ENCODE measurements at regions not wholly inside any gene's neighbourhood (a gene's known extent, or its start where the extent isn't known, plus 50 kb on each side); places are given as distances from the start of the nearest gene placed in this dataset.
"Not testable (repeated sequence)": the region's sequence is repeated elsewhere in the genome, so short reads cannot be mapped to it uniquely, and the experiment has no call there.

DNA sequence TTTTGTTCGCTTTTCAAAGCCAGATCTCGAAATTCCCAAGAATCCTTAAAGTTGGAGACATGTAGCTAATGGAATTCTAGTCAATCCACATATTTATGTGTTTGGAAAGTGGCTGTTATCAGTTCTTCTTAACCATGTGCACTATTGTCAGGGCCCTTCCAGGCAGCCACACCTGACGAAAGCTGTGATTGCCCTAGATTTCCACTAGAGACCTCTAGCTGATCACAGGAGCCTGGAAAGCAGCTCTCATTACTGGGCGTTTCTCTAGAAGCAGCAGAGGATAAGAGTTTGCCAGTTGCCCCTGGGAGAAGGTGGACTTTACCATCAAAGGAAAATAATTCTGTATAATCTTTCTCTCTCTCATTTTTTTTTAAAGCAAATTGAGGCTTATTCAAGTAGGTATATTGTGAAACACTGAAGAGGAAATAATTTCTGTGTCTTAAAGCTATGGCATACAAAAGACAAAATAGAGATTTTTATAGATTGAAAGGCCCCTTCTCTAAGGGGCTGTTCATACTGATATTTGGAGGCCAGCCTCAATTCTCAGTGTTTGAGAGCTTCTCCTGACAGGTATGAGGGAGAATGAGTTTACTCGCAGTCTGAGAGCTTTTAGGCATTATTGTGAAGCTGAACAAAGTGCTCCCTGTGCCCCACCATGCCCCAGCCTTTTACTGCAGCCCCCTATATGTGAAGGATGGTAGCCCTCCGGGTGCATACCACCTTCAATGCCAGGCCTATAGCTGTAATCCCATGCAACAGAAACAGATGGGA is 405.4 kb upstream of the ACTBL2 start:
- Histone ChIP-seq H3K36me3 (no peaks in the 10 kb centered on the region), H3K9me3 (no peaks in the 10 kb centered on the region), H3K9ac (no peak overlapping the region), H4K20me1 (no peaks in the 10 kb centered on the region), H3K4me3 (no peak overlapping the region), H3K27ac (no peak overlapping the region), H3K4me2 (no peak overlapping the region), H3K27me3 (no peaks in the 10 kb centered on the region), H3K4me1 (no peaks in the 10 kb centered on the region)
- TF ChIP-seq Cebpa-rat (IDR thresholded peaks at IDR 0.05) = no peak

DNA sequence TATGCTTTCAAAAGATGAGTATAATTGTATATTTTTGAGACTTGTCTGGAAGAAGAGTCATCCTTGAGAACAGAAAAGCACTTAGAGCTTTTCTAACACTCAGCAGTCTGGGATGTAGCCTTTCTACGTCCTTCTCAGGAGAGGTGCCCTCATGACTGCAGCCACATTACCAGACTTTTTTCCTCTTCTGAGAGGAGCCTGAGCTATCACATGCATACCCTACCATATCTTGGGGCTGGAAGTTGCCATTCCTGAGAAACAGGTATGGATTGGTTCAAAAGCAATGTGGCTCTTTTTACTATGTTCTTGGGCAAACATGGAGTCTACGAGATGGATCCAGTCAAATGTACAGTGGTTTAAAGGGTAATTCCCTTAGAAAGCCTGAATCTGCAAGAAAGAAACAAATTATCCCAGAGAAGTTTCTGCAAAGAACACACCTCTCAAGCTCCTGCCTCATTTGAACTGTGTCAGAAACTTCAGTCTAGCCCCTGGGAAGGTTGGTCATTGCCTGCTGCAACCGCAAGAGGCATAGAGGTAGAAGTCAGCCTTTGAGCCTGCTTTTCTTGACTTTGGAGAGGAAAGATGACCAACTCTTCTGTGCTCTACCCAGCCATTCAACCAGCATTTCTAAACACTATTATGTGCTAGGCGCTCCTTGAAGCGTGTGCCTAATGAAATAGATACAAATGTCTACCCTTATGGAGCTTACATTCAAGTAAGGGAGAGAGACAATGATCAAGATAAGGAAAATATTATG is 401.9 kb upstream of the ACTBL2 start:
- no peaks in the 10 kb centered on the region for H3K4me1 ChIP-seq
- H3K9ac ChIP-seq = no peak overlapping the region
- no peaks in the 10 kb centered on the region for H3K36me3 ChIP-seq
- no peak overlapping the region for H3K27ac ChIP-seq
- no peak overlapping the region for H3K4me2 ChIP-seq
- no peaks in the 10 kb centered on the region for H4K20me1 ChIP-seq
- H3K27me3 ChIP-seq = no peaks in the 10 kb centered on the region
- H3K9me3 ChIP-seq = no peaks in the 10 kb centered on the region
- TF ChIP-seq Cebpa-rat (IDR thresholded peaks at IDR 0.05) = no peak
- H3K4me3 ChIP-seq = no peak overlapping the region

DNA sequence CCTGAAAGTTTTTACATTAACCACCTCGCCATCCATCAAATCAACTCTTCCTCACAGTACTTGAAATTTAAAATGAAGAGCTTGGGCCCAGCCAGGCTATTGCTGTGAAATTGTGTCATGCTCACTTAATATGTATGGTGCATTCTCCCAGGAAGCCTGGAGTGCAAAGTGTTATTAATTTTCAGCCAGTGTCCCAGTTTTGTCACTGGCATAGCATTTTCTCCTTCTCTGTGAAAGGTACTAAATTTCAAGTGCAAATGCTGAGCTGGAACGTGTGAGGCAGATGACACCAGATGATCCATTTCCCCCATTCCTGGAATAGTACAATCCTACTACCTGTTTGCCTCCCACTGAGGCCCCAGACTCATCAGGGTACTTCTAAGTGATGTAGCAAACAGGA is 397.6 kb upstream of the ACTBL2 start:
- Histone ChIP-seq H3K4me3 (no peak overlapping the region), H3K4me1 (no peaks in the 10 kb centered on the region), H3K9me3 (no peaks in the 10 kb centered on the region), H3K27me3 (no peaks in the 10 kb centered on the region), H3K27ac (no peak overlapping the region), H3K36me3 (no peaks in the 10 kb centered on the region), H3K4me2 (no peak overlapping the region), H4K20me1 (no peaks in the 10 kb centered on the region), H3K9ac (no peak overlapping the region)
- no peak for TF ChIP-seq Cebpa-rat (IDR thresholded peaks at IDR 0.05)

DNA sequence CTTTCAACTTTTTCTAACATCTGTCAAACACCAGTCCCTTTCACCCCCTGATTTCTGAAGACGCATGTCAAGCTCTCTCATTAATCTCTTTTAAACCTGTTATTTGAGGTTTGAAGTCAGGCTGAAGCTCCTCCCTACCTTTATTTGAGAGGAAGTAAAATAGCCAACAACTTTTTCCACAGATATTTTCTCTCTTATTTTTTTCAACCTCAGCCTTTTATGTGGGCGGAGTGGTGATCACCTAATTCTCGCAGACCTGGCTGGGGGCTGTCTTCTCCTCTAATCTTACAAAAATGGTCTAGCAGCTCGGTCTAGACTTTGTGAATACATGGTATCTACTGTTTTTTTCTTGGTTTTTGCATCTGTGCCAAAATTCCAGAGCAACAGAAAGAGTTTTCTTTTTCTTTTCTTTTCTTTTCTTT is 395.7 kb upstream of the ACTBL2 start:
- Histone ChIP-seq H4K20me1 (no peaks in the 10 kb centered on the region), H3K4me2 (no peak overlapping the region), H3K4me3 (no peak overlapping the region), H3K9ac (no peak overlapping the region), H3K9me3 (no peaks in the 10 kb centered on the region), H3K27ac (no peak overlapping the region), H3K4me1 (no peaks in the 10 kb centered on the region), H3K27me3 (no peaks in the 10 kb centered on the region), H3K36me3 (no peaks in the 10 kb centered on the region)
- no peak for TF ChIP-seq Cebpa-rat (IDR thresholded peaks at IDR 0.05)

DNA sequence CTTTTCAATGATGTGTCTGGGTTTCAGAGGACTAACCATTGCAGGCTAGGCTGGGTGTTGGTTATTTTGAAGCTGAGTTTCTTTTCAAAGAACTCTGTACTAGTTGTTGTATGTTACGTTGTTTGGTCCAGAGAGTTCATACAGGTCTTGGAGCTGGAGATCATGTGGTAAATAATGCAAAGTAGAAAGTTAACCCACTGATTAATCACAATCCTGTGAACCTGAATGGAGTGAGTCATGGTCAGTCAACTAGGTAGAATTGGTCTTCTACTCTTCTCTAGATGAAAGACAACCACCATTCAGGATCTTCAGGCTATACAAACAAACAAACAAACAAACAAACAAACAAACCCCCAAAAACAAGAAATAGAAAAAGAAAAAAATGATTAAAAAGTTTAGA is 388.9 kb upstream of the ACTBL2 start:
- Histone ChIP-seq H3K27ac (no peak overlapping the region), H3K9ac (no peak overlapping the region)
- no peak for TF ChIP-seq Cebpa-rat (IDR thresholded peaks at IDR 0.05)

DNA sequence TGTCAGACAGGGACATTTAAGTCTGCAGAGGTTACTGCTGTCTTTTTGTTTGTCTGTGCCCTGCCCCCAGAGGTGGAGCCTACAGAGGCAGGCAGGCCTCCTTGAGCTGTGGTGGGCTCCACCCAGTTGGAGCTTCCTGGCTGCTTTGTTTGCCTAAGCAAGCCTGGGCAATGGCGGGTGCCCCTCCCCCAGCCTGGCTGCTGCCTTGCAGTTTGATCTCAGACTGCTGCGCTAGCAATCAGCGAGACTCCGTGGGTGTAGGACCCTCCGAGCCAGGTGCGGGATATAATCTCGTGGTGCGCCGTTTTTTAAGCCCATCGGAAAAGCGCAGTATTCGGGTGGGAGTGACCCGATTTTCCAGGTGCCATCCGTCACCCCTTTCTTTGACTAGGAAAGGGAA is 387.7 kb upstream of the ACTBL2 start:
- not testable (repeated sequence) for H3K27ac ChIP-seq, H3K27me3 ChIP-seq, H3K4me3 ChIP-seq, H3K4me1 ChIP-seq, H3K9ac ChIP-seq, H3K36me3 ChIP-seq, H3K4me2 ChIP-seq, H3K9me3 ChIP-seq, H4K20me1 ChIP-seq

More for the DNA sequence above, 388.9 kb upstream of the ACTBL2 start:
- no peaks in the 10 kb centered on the region for H3K27me3 ChIP-seq
- H3K4me3 ChIP-seq = no peak overlapping the region
- H3K4me2 ChIP-seq = no peak overlapping the region
- H3K9me3 ChIP-seq = no peaks in the 10 kb centered on the region
- no peaks in the 10 kb centered on the region for H3K4me1 ChIP-seq
- H4K20me1 ChIP-seq = no peaks in the 10 kb centered on the region
- no peaks in the 10 kb centered on the region for H3K36me3 ChIP-seq

DNA sequence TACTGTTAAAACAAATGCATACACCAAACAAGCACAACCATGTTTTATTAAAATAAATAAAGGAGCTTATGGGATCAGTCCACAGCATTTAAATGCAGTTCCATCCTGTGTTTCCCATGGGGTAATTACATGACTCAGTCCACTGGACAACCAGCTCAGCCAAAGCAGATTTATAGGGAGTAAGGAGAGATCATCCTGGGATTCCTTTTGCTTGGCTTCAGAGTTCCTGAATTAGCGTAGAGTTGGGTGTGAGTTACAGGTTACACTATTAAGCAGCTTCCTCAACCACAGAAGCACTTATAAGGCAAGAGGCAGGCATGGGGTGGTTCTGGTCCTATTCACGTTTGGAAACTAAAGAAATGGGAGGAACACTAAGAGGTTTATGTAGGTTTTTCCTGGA is 381.1 kb upstream of the ACTBL2 start:
- Histone ChIP-seq H3K4me3 (no peak overlapping the region), H3K4me1 (no peaks in the 10 kb centered on the region), H3K9me3 (no peaks in the 10 kb centered on the region), H3K27me3 (no peaks in the 10 kb centered on the region), H4K20me1 (no peaks in the 10 kb centered on the region), H3K27ac (no peak overlapping the region), H3K9ac (no peak overlapping the region), H3K36me3 (no peaks in the 10 kb centered on the region), H3K4me2 (no peak overlapping the region)
- no peak for TF ChIP-seq Cebpa-rat (IDR thresholded peaks at IDR 0.05)

DNA sequence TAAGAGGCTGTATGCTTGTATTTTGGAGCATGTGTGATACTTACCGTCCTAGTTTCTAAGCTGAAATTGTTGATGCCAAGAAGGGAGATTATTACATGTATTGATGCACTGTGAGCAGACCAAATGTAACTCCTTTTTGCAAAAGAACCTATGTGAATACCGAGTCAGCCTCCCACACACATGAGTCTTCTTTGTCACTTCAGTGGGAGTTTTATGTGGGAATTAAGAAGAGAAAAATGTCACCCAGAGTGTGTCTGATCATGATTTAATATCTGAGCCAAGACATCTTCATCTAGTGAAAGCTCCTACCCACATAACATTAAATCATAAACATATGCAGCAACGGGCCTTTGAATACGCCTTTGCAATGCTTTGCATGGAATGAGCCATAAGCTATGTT is 380.3 kb upstream of the ACTBL2 start:
- Histone ChIP-seq H3K9me3 (no peaks in the 10 kb centered on the region), H3K9ac (no peak overlapping the region), H4K20me1 (no peaks in the 10 kb centered on the region), H3K36me3 (no peaks in the 10 kb centered on the region), H3K4me2 (no peak overlapping the region), H3K4me3 (no peak overlapping the region), H3K27me3 (no peaks in the 10 kb centered on the region), H3K4me1 (no peaks in the 10 kb centered on the region), H3K27ac (no peak overlapping the region)
- TF ChIP-seq Cebpa-rat (IDR thresholded peaks at IDR 0.05) = no peak

DNA sequence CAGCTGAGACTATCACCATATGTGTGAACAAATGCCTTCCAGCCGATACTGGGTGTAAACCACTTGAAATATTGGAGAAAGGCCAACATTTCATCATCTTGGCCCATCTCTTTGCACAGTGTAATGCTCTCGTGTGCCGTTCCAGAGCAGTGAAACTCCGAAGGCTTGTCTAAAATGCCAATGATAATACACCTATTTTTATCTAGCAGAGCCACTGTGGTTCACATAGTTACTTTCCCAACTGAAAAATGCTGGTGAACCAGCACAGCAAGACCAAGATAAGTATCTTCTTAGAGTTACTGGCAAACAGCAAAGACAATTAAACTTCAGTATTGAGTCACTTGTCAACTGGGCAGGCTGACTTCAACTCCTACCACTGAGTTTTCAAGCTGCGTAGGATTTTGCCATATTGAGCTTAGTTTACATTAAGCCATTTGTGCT is 379.9 kb upstream of the ACTBL2 start:
- Histone ChIP-seq H3K4me3 (no peak overlapping the region), H3K27ac (no peak overlapping the region)

DNA sequence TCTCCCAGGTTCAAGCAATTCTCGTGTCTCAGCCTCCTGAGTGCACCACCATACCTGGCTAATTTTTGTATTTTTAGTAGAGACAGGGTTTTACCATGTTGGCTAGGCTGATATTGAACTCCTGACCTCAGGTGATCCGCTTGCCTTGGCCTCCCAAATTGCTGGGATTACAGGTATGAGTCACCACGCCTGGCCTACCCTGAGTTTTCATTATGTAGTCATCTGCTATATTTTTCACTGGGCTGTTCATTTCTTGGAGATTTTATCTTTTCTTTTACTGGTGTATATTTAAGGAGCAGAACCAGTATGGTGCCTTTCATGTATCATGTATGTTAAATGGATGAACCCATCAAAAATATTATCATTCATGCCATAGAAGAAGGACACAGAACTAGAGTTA is 377.0 kb upstream of the ACTBL2 start:
- H3K4me2 ChIP-seq = no peak overlapping the region

More for the DNA sequence above, 379.9 kb upstream of the ACTBL2 start:
- H3K27me3 ChIP-seq = no peaks in the 10 kb centered on the region
- H3K36me3 ChIP-seq = no peaks in the 10 kb centered on the region
- no peaks in the 10 kb centered on the region for H3K4me1 ChIP-seq
- no peak for TF ChIP-seq Cebpa-rat (IDR thresholded peaks at IDR 0.05)
- no peaks in the 10 kb centered on the region for H3K9me3 ChIP-seq
- H3K4me2 ChIP-seq = no peak overlapping the region
- no peaks in the 10 kb centered on the region for H4K20me1 ChIP-seq
- H3K9ac ChIP-seq = no peak overlapping the region

More for the DNA sequence above, 377.0 kb upstream of the ACTBL2 start:
- Histone ChIP-seq H3K36me3 (no peaks in the 10 kb centered on the region), H3K9me3 (no peaks in the 10 kb centered on the region), H3K4me1 (no peaks in the 10 kb centered on the region), H3K4me3 (no peak overlapping the region), H4K20me1 (no peaks in the 10 kb centered on the region), H3K27ac (no peak overlapping the region), H3K9ac (no peak overlapping the region), H3K27me3 (no peaks in the 10 kb centered on the region)
- no peak for TF ChIP-seq Cebpa-rat (IDR thresholded peaks at IDR 0.05)

All from BLaER1 (cell line).